Neural cell (in vitro differentiated cells): ENCODE measurements at regions not wholly inside any gene's neighbourhood (a gene's known extent, or its start where the extent isn't known, plus 50 kb on each side); places are given as distances from the start of the nearest gene placed in this dataset.

Source experiments
- H2AFZ ChIP-seq: fragments of 200-600, 300-800 bp; sonication (generic), shearing (Covaris generic); 2 replicates; pipeline ENCODE4 v1.6.0; 2014; ENCODE audit warnings: low read depth, mild to moderate bottlenecking, antibody characterized with exemption, low read length, moderate library complexity
- H3F3A ChIP-seq: fragments of 200-600 bp; shearing (Covaris generic); 2 replicates; pipeline ENCODE4 v1.6.1; 2016; ENCODE audit warnings: mild to moderate bottlenecking, moderate library complexity, mixed read lengths, antibody characterized with exemption, low read length; ENCODE audit not compliant: insufficient read depth, poor library complexity, severe bottlenecking
- H3K27ac ChIP-seq: fragments of 200-600, 300-800 bp; sonication (generic), shearing (Covaris generic); 2 replicates; pipeline ENCODE4 v1.5.1; 2014; ENCODE audit warnings: mild to moderate bottlenecking, low read length, moderate library complexity
- H3K27me3 ChIP-seq: fragments of 300-800, 200-600 bp; sonication (generic), shearing (Covaris generic); 2 replicates; pipeline ENCODE4 v1.6.0; 2014; ENCODE audit warnings: mild to moderate bottlenecking, low read depth, low read length, moderate library complexity; ENCODE audit not compliant: insufficient read depth
- H3K36me3 ChIP-seq: fragments of 300-800, 200-600 bp; sonication (generic), shearing (Covaris generic); 2 replicates; pipeline ENCODE4 v1.5.1; 2014; ENCODE audit warnings: mild to moderate bottlenecking, antibody characterized with exemption, low read length, moderate library complexity; ENCODE audit not compliant: insufficient read depth
- H3K4me2 ChIP-seq: fragments of 300-800, 200-600 bp; sonication (generic), shearing (Covaris generic); 2 replicates; pipeline ENCODE4 v1.6.0; 2014; ENCODE audit warnings: mild to moderate bottlenecking, low read length
- H3K4me3 ChIP-seq: fragments of 300-800, 200-600 bp; sonication (generic), shearing (Covaris generic); 2 replicates; pipeline ENCODE4 v1.5.1; 2014; ENCODE audit warnings: mild to moderate bottlenecking, low read length, moderate library complexity
- H3K79me2 ChIP-seq: fragments of 200-600 bp; shearing (Covaris generic); replicated peaks from 2 replicates; pipeline ENCODE4 v1.6.0; 2014; ENCODE audit warnings: mild to moderate bottlenecking, low read length, moderate library complexity; ENCODE audit not compliant: insufficient read depth
- H3K9ac ChIP-seq: fragments of 300-800, 200-600 bp; sonication (generic), shearing (Covaris generic); 2 replicates; pipeline ENCODE4 v1.6.1; 2016; ENCODE audit warnings: mild to moderate bottlenecking, low read length, mixed read lengths
- H3K9me2 ChIP-seq: fragments of 200-600 bp; shearing (Covaris generic); 2 replicates; pipeline ENCODE4 v1.6.1; 2016; ENCODE audit warnings: mild to moderate bottlenecking, low read length, mixed read lengths; ENCODE audit not compliant: insufficient read depth
- H3K9me3 ChIP-seq: fragments of 200-600, 300-800 bp; sonication (generic), shearing (Covaris generic); 2 replicates; pipeline ENCODE4 v1.6.1; 2016; ENCODE audit warnings: mild to moderate bottlenecking, mixed run types, low read length, moderate library complexity, mixed read lengths
- H4K20me1 ChIP-seq: fragments of 200-600 bp; shearing (Covaris generic); 2 replicates; pipeline ENCODE4 v1.6.1; 2016; ENCODE audit warnings: mild to moderate bottlenecking, mixed run types; ENCODE audit not compliant: insufficient read depth
- EP300 ChIP-seq: fragments of 450-650 bp; conservative IDR thresholded peaks from 2 replicates; pipeline ENCODE4 v1.6.1; 2014; ENCODE audit warnings: antibody characterized with exemption, mild to moderate bottlenecking, moderate library complexity; ENCODE audit not compliant: poor library complexity, severe bottlenecking
- EZH2 ChIP-seq: fragments of 200-600, 300-800 bp; shearing (Covaris generic), sonication (generic); IDR thresholded peaks from 2 replicates; pipeline ENCODE4 v1.6.1; 2014; ENCODE audit warnings: antibody characterized with exemption, low read length, borderline replicate concordance, mild to moderate bottlenecking; ENCODE audit not compliant: insufficient read depth, poor library complexity, severe bottlenecking
- MXI1 ChIP-seq: fragments of 450-650 bp; conservative IDR thresholded peaks from 2 replicates; pipeline ENCODE4 v1.6.1; 2014; ENCODE audit warnings: antibody characterized with exemption, mild to moderate bottlenecking; ENCODE audit not compliant: poor library complexity, severe bottlenecking
- POLR2AphosphoS5 ChIP-seq: IDR thresholded peaks from 2 replicates; pipeline ENCODE4 v1.6.1; 2012
- RAD21 ChIP-seq: fragments of 450-650 bp; conservative IDR thresholded peaks from 2 replicates; pipeline ENCODE4 v1.6.1; 2014; ENCODE audit warnings: antibody characterized with exemption, mild to moderate bottlenecking, moderate library complexity
- SMC3 ChIP-seq: fragments of 450-650 bp; conservative IDR thresholded peaks from 2 replicates; pipeline ENCODE4 v1.6.1; 2014; ENCODE audit warnings: antibody characterized with exemption, mild to moderate bottlenecking, moderate library complexity; ENCODE audit not compliant: poor library complexity
- TAF1 ChIP-seq: IDR thresholded peaks from 2 replicates; pipeline ENCODE4 v1.6.1; 2012; ENCODE audit warnings: low read depth
- TF ChIP-seq, protein P1 (sequence below): fragments of 450-650 bp; IDR thresholded peaks from 2 replicates; pipeline ENCODE4 v1.5.1; 2014; ENCODE audit warnings: antibody characterized with exemption, mild to moderate bottlenecking, moderate library complexity; ENCODE audit not compliant: poor library complexity, severe bottlenecking
- TF ChIP-seq, protein P2 (sequence below): IDR thresholded peaks from 2 replicates; pipeline ENCODE4 v1.6.1; 2012; ENCODE audit warnings: borderline replicate concordance

DNA sequence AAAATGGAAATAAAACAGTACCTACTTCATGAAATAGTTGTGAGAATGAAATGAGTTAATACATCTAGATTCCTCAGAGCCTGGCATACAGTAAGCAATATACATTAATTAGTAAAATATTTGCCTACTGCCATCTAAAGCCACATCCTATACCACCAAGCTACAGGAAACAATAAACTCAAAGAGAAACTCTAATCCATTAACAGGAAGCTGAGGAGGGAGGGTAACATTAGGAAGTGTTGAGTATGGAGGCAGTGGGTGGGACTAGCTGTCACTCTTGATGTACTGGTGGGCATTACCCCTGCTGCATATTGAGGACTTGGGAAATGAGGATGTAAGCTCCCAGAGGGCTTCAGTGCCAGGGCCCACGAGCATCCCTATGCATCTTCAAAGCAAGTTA, 396.5 kb downstream of the TNS1 start:
- no peaks in the 10 kb centered on the region for H3K9me2 ChIP-seq
- H3K27ac ChIP-seq: no peak overlapping the region
- no peaks in the 10 kb centered on the region for H4K20me1 ChIP-seq
- H3K4me3 ChIP-seq: no peak overlapping the region
- no peak overlapping the region for H2AFZ ChIP-seq
- H3F3A ChIP-seq: no peaks in the 10 kb centered on the region
- no peak overlapping the region for H3K9ac ChIP-seq
- no peaks in the 10 kb centered on the region for H3K9me3 ChIP-seq
- no peak overlapping the region for H3K4me2 ChIP-seq
- H3K36me3 ChIP-seq: no peaks in the 10 kb centered on the region
- H3K79me2 ChIP-seq: no peaks in the 10 kb centered on the region
- TF ChIP-seq POLR2AphosphoS5 (no peak), EZH2 (no peak), TAF1 (no peak), RAD21 (no peak), EP300 (no peak), SMC3 (no peak), MXI1 (no peak)
- TF ChIP-seq, protein P1, sequence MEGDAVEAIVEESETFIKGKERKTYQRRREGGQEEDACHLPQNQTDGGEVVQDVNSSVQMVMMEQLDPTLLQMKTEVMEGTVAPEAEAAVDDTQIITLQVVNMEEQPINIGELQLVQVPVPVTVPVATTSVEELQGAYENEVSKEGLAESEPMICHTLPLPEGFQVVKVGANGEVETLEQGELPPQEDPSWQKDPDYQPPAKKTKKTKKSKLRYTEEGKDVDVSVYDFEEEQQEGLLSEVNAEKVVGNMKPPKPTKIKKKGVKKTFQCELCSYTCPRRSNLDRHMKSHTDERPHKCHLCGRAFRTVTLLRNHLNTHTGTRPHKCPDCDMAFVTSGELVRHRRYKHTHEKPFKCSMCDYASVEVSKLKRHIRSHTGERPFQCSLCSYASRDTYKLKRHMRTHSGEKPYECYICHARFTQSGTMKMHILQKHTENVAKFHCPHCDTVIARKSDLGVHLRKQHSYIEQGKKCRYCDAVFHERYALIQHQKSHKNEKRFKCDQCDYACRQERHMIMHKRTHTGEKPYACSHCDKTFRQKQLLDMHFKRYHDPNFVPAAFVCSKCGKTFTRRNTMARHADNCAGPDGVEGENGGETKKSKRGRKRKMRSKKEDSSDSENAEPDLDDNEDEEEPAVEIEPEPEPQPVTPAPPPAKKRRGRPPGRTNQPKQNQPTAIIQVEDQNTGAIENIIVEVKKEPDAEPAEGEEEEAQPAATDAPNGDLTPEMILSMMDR: no peak
- TF ChIP-seq, protein P2, sequence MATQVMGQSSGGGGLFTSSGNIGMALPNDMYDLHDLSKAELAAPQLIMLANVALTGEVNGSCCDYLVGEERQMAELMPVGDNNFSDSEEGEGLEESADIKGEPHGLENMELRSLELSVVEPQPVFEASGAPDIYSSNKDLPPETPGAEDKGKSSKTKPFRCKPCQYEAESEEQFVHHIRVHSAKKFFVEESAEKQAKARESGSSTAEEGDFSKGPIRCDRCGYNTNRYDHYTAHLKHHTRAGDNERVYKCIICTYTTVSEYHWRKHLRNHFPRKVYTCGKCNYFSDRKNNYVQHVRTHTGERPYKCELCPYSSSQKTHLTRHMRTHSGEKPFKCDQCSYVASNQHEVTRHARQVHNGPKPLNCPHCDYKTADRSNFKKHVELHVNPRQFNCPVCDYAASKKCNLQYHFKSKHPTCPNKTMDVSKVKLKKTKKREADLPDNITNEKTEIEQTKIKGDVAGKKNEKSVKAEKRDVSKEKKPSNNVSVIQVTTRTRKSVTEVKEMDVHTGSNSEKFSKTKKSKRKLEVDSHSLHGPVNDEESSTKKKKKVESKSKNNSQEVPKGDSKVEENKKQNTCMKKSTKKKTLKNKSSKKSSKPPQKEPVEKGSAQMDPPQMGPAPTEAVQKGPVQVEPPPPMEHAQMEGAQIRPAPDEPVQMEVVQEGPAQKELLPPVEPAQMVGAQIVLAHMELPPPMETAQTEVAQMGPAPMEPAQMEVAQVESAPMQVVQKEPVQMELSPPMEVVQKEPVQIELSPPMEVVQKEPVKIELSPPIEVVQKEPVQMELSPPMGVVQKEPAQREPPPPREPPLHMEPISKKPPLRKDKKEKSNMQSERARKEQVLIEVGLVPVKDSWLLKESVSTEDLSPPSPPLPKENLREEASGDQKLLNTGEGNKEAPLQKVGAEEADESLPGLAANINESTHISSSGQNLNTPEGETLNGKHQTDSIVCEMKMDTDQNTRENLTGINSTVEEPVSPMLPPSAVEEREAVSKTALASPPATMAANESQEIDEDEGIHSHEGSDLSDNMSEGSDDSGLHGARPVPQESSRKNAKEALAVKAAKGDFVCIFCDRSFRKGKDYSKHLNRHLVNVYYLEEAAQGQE: no peak
- no peaks in the 10 kb centered on the region for H3K27me3 ChIP-seq

DNA sequence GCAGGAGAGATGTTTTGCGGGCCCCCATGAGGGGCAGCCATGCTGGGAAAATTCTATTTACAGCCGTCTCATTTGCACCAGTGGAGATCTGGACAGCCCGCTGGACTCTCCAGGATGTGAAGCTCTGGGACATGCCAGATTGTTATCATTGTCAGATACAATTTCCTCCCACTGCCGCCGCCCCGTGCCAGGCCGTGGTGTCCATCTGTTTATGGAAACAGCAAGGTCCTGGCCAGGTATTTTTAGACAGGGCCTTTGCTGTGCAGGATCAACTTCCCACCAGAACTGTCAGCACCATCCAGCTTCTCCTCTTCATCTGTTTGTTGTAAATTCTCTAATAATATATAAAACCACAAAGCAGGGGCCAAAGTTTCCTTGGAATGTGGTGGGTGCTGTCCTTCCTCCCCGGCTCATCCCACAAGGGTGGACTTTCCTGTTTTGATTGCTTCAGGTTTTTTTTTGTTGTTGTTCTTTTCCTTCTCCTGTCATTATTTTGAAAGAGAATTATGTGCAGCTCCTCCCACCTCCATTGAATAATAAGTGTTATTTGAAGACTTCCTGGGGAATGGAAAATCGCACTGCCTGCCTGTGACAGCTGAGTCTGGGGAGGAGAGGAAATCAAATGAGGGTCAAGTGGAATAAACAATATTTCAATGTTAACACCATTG, 398.1 kb downstream of the TNS1 start:
- no peaks in the 10 kb centered on the region for H3K79me2 ChIP-seq
- H3K36me3 ChIP-seq: no peaks in the 10 kb centered on the region
- H3K9ac ChIP-seq: no peak overlapping the region
- no peak for TF ChIP-seq EP300
- TF ChIP-seq POLR2AphosphoS5: peak; percentile 39
- H3K4me3 ChIP-seq: no peak overlapping the region
- H3K27ac ChIP-seq: no peak overlapping the region
- H3F3A ChIP-seq: no peaks in the 10 kb centered on the region
- no peaks in the 10 kb centered on the region for H3K9me2 ChIP-seq
- H2AFZ ChIP-seq: no peak overlapping the region
- no peaks in the 10 kb centered on the region for H3K9me3 ChIP-seq
- no peak overlapping the region for H3K4me2 ChIP-seq
- no peaks in the 10 kb centered on the region for H3K27me3 ChIP-seq
- H4K20me1 ChIP-seq: no peaks in the 10 kb centered on the region

DNA sequence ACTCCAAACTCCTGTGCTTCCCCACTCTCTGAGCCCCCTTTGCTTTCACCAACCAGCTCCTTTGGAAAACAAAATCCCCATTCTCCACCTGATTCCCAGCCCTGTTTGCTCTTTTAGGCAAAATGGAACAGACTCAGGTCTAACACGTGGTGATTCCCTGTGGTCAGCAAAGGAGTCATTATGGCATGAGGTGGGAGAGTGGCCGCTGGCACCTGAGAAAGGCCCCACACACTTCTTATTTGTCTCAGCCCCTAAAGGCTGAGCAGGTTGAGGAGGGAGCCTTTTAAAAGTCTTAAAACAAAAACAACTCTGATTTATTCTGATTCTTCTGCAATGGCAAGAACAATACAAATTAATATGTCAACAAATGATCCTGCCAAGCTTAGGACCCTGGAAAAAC, 401.2 kb downstream of the TNS1 start:
- Histone ChIP-seq H3K9ac (no peak overlapping the region), H3K4me3 (no peak overlapping the region), H3K4me2 (no peak overlapping the region), H3K79me2 (no peaks in the 10 kb centered on the region), H3K9me2 (no peaks in the 10 kb centered on the region), H3K27me3 (no peaks in the 10 kb centered on the region), H2AFZ (no peak overlapping the region), H3F3A (no peaks in the 10 kb centered on the region), H3K27ac (no peak overlapping the region), H3K9me3 (no peaks in the 10 kb centered on the region), H3K36me3 (no peaks in the 10 kb centered on the region), H4K20me1 (no peaks in the 10 kb centered on the region)
- TF ChIP-seq EZH2 (no peak), MXI1 (no peak), SMC3 (no peak), TAF1 (no peak), RAD21 (no peak), POLR2AphosphoS5 (no peak), EP300 (no peak)
- TF ChIP-seq, protein P2: no peak
- TF ChIP-seq, protein P1: no peak
